Stomach (tissue), 4 donors: ENCODE measurements at regions not wholly inside any gene's neighbourhood (a gene's known extent, or its start where the extent isn't known, plus 50 kb on each side); places are given as distances from the start of the nearest gene placed in this dataset.
"Not testable (repeated sequence)": the region's sequence is repeated elsewhere in the genome, so short reads cannot be mapped to it uniquely, and the experiment has no call there.

Experiments used
- EP300 ChIP-seq: sonication (generic); formaldehyde crosslinking; IDR thresholded peaks from one replicate; pipeline ENCODE4 v1.6.1; 2017; ENCODE audit warnings: antibody characterized with exemption
- POLR2A ChIP-seq, 4 donors: fragments of 450-650 bp; IDR thresholded peaks; one replicate each; pipeline ENCODE4 v1.6.1; 2016; ENCODE audit warnings: antibody characterized with exemption in 4 of 4, control low read depth in 2 of 4, mild to moderate bottlenecking in 1 of 4, moderate library complexity in 1 of 4
- POLR2AphosphoS5 ChIP-seq, 3 donors: sonication (generic); formaldehyde crosslinking; IDR thresholded peaks; one replicate each; pipeline ENCODE4 v1.6.1; 2016; ENCODE audit warnings: antibody characterized with exemption in 3 of 3

GRCh38 chr2:53112408-53112807, 655.2 kb upstream of the CHAC2 start:
- TF ChIP-seq POLR2A (IDR thresholded peaks at IDR 0.05); POLR2AphosphoS5 (IDR thresholded peaks at IDR 0.05); EP300: not testable (repeated sequence)
